ENCODE measurements at regions not wholly inside any gene's neighbourhood (a gene's known extent, or its start where the extent isn't known, plus 50 kb on each side); places are given as distances from the start of the nearest gene placed in this dataset.

GRCh38 chr11:70862093-70862492 lies 390.3 kb downstream of the SHANK2 start:
- Histone ChIP-seq H3K27ac (no peak overlapping the region), H3K4me3 (no peak overlapping the region), H3K36me3 (no peaks in the 10 kb centered on the region), H3K9me3 (no peaks in the 10 kb centered on the region), H3K4me1 (no peaks in the 10 kb centered on the region), H3K27me3 (peaks cover 0 to 6% of the 10 kb centered on the region in 2 donors)
- intact Hi-C loops (cut with DNase I; ENCODE audit: low total_unique reads) = no loop called here
- DNase-seq = no peak
- no peak for TF ChIP-seq CTCF (IDR thresholded peaks at IDR 0.05)

DNA sequence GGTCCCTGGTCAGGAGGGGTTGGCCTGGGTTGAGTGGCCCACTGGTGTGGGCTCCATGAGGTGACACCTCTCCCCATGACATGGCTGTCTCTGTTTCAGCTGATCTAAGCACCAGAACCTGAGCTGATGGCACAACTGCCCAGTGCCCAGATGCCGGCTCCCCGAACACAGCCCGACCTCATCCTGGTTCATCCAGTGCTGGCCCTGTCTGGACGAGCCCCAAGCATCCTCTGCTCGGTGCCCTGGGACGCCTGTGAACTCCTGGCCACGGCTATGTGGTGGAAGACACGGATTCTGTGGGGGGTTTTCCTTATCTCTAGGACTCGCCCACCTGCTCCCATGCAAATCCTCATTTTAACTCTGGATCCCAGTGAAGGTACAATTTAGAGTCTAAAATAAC lies 389.2 kb downstream of the SHANK2 start:
- no peaks in the 10 kb centered on the region for H3K9me3 ChIP-seq
- DNase-seq = no peak
- H3K27me3 ChIP-seq = peaks cover 0 to 12% of the 10 kb centered on the region in 2 donors
- H3K4me3 ChIP-seq = no peak overlapping the region
- intact Hi-C loops (cut with DNase I; ENCODE audit: low total_unique reads) = no loop called here
- no peak overlapping the region for H3K27ac ChIP-seq
- H3K4me1 ChIP-seq = no peaks in the 10 kb centered on the region
- H3K36me3 ChIP-seq = no peaks in the 10 kb centered on the region
- TF ChIP-seq CTCF (IDR thresholded peaks at IDR 0.05) = no peak

DNA sequence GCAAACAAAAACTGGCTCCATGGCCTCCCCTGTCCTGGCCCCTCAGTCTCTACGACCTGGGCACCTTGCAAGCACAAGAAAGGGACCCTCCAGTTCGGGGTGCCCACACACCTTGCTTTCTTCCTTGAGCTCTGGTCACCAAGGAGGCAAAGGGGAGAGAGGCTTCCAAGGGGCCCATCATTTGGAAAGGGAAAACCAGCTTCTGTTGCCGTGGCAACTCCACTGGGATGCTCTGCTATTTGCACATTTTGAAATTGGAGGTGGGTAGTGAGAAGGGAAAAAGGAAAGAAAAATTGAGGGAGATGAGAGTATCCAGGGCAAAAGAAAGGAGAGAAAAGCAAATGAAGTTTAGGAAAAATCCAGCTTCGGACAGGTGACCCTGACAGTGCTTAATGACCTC lies 388.4 kb downstream of the SHANK2 start:
- no peak overlapping the region for H3K4me3 ChIP-seq
- H3K27me3 ChIP-seq = peaks cover 0 to 16% of the 10 kb centered on the region in 2 donors
- H3K36me3 ChIP-seq = no peaks in the 10 kb centered on the region
- H3K9me3 ChIP-seq = no peaks in the 10 kb centered on the region
- H3K4me1 ChIP-seq = no peaks in the 10 kb centered on the region
- no peak for TF ChIP-seq CTCF (IDR thresholded peaks at IDR 0.05)
- no peak overlapping the region for H3K27ac ChIP-seq
- intact Hi-C loops (cut with DNase I; ENCODE audit: low total_unique reads) = no loop called here
- DNase-seq = no peak

DNA sequence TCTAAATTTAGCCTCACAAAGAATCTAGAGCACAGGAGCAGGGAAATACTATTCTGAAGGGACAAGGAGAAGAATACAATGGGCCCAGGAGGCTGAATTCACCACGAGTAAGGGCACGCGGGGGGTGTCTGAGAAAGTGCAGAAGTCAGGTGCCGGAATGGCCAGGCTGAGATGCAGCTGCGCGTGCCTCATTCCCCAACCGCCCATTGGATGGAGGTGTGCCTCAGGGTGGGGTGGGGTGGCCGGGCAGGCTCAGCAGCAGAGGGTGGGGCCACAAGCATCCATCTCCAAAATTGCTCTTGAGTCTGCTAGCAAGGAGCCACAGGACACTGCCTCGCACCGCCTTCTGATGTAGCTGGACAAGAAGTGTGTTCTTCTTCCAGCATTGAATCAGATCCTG lies 387.0 kb downstream of the SHANK2 start:
- Histone ChIP-seq H3K27me3 (peaks cover 0 to 20% of the 10 kb centered on the region in 2 donors), H3K9me3 (no peaks in the 10 kb centered on the region), H3K36me3 (no peaks in the 10 kb centered on the region), H3K4me3 (no peak overlapping the region), H3K4me1 (no peaks in the 10 kb centered on the region), H3K27ac (no peak overlapping the region)
- TF ChIP-seq CTCF (IDR thresholded peaks at IDR 0.05) = no peak
- no peak for DNase-seq
- intact Hi-C loops (cut with DNase I; ENCODE audit: low total_unique reads) = no loop called here

- Histone ChIP-seq H3K9me3 (no peaks in the 10 kb centered on the region), H3K27ac (no peak overlapping the region), H3K4me1 (no peaks in the 10 kb centered on the region), H3K4me3 (no peak overlapping the region), H3K27me3 (peaks cover 0 to 27% of the 10 kb centered on the region in 2 donors), H3K36me3 (no peaks in the 10 kb centered on the region)
- intact Hi-C loops (cut with DNase I; ENCODE audit: low total_unique reads) = no loop called here
- TF ChIP-seq CTCF (IDR thresholded peaks at IDR 0.05) = no peak
- no peak for DNase-seq
Observed at GRCh38 chr11:70866834-70867233, 385.5 kb downstream of the SHANK2 start.
